BLaER1 treated with 17β-estradiol and CSF1 and Interleukin-3, amounts not matched to agents 10 nM and 100 nM (cell line): ENCODE measurements at regions not wholly inside any gene's neighbourhood (a gene's known extent, or its start where the extent isn't known, plus 50 kb on each side); places are given as distances from the start of the nearest gene placed in this dataset.

ENCODE experiments used
- H3K27ac ChIP-seq, 11 experiments: shearing (Covaris generic); formaldehyde crosslinking; 2 replicates each; pipeline ENCODE4 v1.8.1; 2022
- H3K27me3 ChIP-seq, 11 experiments: shearing (Covaris generic); formaldehyde crosslinking; 2 replicates each; pipeline ENCODE4 v1.8.1; 2022
- H3K36me3 ChIP-seq, 11 experiments: shearing (Covaris generic); formaldehyde crosslinking; 2 replicates each; pipeline ENCODE4 v1.8.1; 2022
- H3K4me1 ChIP-seq, 10 experiments: shearing (Covaris generic); formaldehyde crosslinking; 2 replicates each; pipeline ENCODE4 v1.8.1; 2022
- H3K4me2 ChIP-seq, 11 experiments: shearing (Covaris generic); formaldehyde crosslinking; 2 replicates each; pipeline ENCODE4 v1.8.1; 2022
- H3K4me3 ChIP-seq, 10 experiments: shearing (Covaris generic); formaldehyde crosslinking; 2 replicates each; pipeline ENCODE4 v1.8.1; 2022
- H3K9ac ChIP-seq, 11 experiments: shearing (Covaris generic); formaldehyde crosslinking; 2 replicates each; pipeline ENCODE4 v1.8.1; 2022
- H3K9me3 ChIP-seq, 11 experiments: shearing (Covaris generic); formaldehyde crosslinking; replicated peaks in 1 of 11; 2 replicates each; pipeline ENCODE4 v1.8.1; 2022
- H4K20me1 ChIP-seq, 11 experiments: shearing (Covaris generic); formaldehyde crosslinking; 2 replicates each; pipeline ENCODE4 v1.8.1; 2022
- Cebpa-rat ChIP-seq, 11 experiments: shearing (Covaris generic); IDR thresholded peaks; 2 replicates each; pipeline ENCODE4 v1.8.1; 2022

GRCh38 chr11:112831969-112832766, 129.1 kb upstream of the NCAM1 start:
- H4K20me1 ChIP-seq = no peaks in the 10 kb centered on the region
- H3K4me3 ChIP-seq = no peak overlapping the region
- H3K27ac ChIP-seq = no peak overlapping the region
- H3K36me3 ChIP-seq = no peaks in the 10 kb centered on the region
- TF ChIP-seq Cebpa-rat (IDR thresholded peaks at IDR 0.05) = no peak
- H3K4me1 ChIP-seq = peaks cover 0 to 9% (median 0%) of the 10 kb centered on the region in 10 experiments; a peak in 3 of 20 replicates
- H3K27me3 ChIP-seq = no peaks in the 10 kb centered on the region
- H3K4me2 ChIP-seq = no peak overlapping the region
- no peak overlapping the region for H3K9ac ChIP-seq
- H3K9me3 ChIP-seq = peaks cover 0 to 6% (median 0%) of the 10 kb centered on the region in 11 experiments; a peak in 1 of 22 replicates

- Histone ChIP-seq H4K20me1 (no peaks in the 10 kb centered on the region), H3K4me2 (no peak overlapping the region), H3K27me3 (no peaks in the 10 kb centered on the region), H3K4me3 (no peak overlapping the region), H3K4me1 (peaks cover 0 to 9% (median 0%) of the 10 kb centered on the region in 10 experiments; a peak in 3 of 20 replicates), H3K27ac (no peak overlapping the region), H3K9ac (no peak overlapping the region), H3K9me3 (no peaks in the 10 kb centered on the region; a peak in 1 of 22 replicates), H3K36me3 (no peaks in the 10 kb centered on the region)
- TF ChIP-seq Cebpa-rat (IDR thresholded peaks at IDR 0.05) = no peak
Observed at GRCh38 chr11:112834277-112834755, 126.9 kb upstream of the NCAM1 start.

- H3K4me2 ChIP-seq = peak overlapping the region in 2 of 11 experiments; percentile 6 to 14; a peak in 1 of 22 replicates
- no peak overlapping the region for H3K9ac ChIP-seq
- no peaks in the 10 kb centered on the region for H4K20me1 ChIP-seq
- no peak overlapping the region for H3K4me3 ChIP-seq
- TF ChIP-seq Cebpa-rat (IDR thresholded peaks at IDR 0.05) = no peak
- no peak overlapping the region for H3K27ac ChIP-seq
- no peaks in the 10 kb centered on the region for H3K27me3 ChIP-seq
- H3K36me3 ChIP-seq = no peaks in the 10 kb centered on the region
- peaks cover 0 to 9% (median 0%) of the 10 kb centered on the region in 10 experiments; a peak in 3 of 20 replicates for H3K4me1 ChIP-seq
- no peaks in the 10 kb centered on the region; a peak in 1 of 22 replicates for H3K9me3 ChIP-seq
Observed at GRCh38 chr11:112835591-112836255, 125.5 kb upstream of the NCAM1 start.

- TF ChIP-seq Cebpa-rat (IDR thresholded peaks at IDR 0.05) = no peak
- Histone ChIP-seq H3K9me3 (no peaks in the 10 kb centered on the region; a peak in 1 of 22 replicates), H3K4me3 (no peak overlapping the region), H3K36me3 (no peaks in the 10 kb centered on the region), H3K27me3 (no peaks in the 10 kb centered on the region), H3K9ac (no peak overlapping the region), H3K27ac (no peak overlapping the region), H3K4me2 (no peak overlapping the region), H3K4me1 (peaks cover 0 to 9% (median 0%) of the 10 kb centered on the region in 10 experiments; a peak in 3 of 20 replicates), H4K20me1 (no peaks in the 10 kb centered on the region)
Observed at GRCh38 chr11:112836256-112836602, 125.0 kb upstream of the NCAM1 start.

- no peak for TF ChIP-seq Cebpa-rat (IDR thresholded peaks at IDR 0.05)
- no peaks in the 10 kb centered on the region for H3K36me3 ChIP-seq
- H3K27me3 ChIP-seq = no peaks in the 10 kb centered on the region
- no peak overlapping the region for H3K4me2 ChIP-seq
- peaks cover 0 to 9% (median 0%) of the 10 kb centered on the region in 10 experiments; a peak in 3 of 20 replicates for H3K4me1 ChIP-seq
- no peaks in the 10 kb centered on the region for H4K20me1 ChIP-seq
- no peaks in the 10 kb centered on the region; a peak in 1 of 22 replicates for H3K9me3 ChIP-seq
- no peak overlapping the region for H3K27ac ChIP-seq
- H3K9ac ChIP-seq = no peak overlapping the region
- H3K4me3 ChIP-seq = no peak overlapping the region
Observed at GRCh38 chr11:112837162-112837826, 123.9 kb upstream of the NCAM1 start.

GRCh38 chr11:112839051-112839450, 122.2 kb upstream of the NCAM1 start:
- Histone ChIP-seq H3K27ac (no peak overlapping the region), H3K4me3 (no peak overlapping the region), H3K36me3 (no peaks in the 10 kb centered on the region), H3K9me3 (no peaks in the 10 kb centered on the region), H3K27me3 (no peaks in the 10 kb centered on the region), H4K20me1 (no peaks in the 10 kb centered on the region), H3K4me2 (no peak overlapping the region), H3K9ac (no peak overlapping the region), H3K4me1 (peaks cover 0 to 9% (median 0%) of the 10 kb centered on the region in 10 experiments; a peak in 3 of 20 replicates)
- TF ChIP-seq Cebpa-rat (IDR thresholded peaks at IDR 0.05) = no peak

GRCh38 chr11:112841729-112842128, 119.5 kb upstream of the NCAM1 start:
- Histone ChIP-seq H3K9me3 (no peaks in the 10 kb centered on the region), H4K20me1 (no peaks in the 10 kb centered on the region), H3K4me2 (no peak overlapping the region), H3K9ac (no peak overlapping the region), H3K36me3 (no peaks in the 10 kb centered on the region), H3K27ac (no peak overlapping the region), H3K27me3 (no peaks in the 10 kb centered on the region), H3K4me1 (no peaks in the 10 kb centered on the region), H3K4me3 (no peak overlapping the region)
- no peak for TF ChIP-seq Cebpa-rat (IDR thresholded peaks at IDR 0.05)

GRCh38 chr11:112842151-112842550, 119.1 kb upstream of the NCAM1 start:
- Histone ChIP-seq H3K27me3 (no peaks in the 10 kb centered on the region), H3K4me2 (no peak overlapping the region), H3K4me3 (no peak overlapping the region), H3K36me3 (no peaks in the 10 kb centered on the region), H3K9me3 (no peaks in the 10 kb centered on the region), H3K9ac (no peak overlapping the region), H3K27ac (no peak overlapping the region), H4K20me1 (no peaks in the 10 kb centered on the region), H3K4me1 (no peaks in the 10 kb centered on the region)
- no peak for TF ChIP-seq Cebpa-rat (IDR thresholded peaks at IDR 0.05)

GRCh38 chr11:112844517-112844916, 116.7 kb upstream of the NCAM1 start:
- no peak overlapping the region for H3K27ac ChIP-seq
- no peaks in the 10 kb centered on the region for H3K9me3 ChIP-seq
- H3K4me3 ChIP-seq = no peak overlapping the region
- H3K36me3 ChIP-seq = no peaks in the 10 kb centered on the region
- TF ChIP-seq Cebpa-rat (IDR thresholded peaks at IDR 0.05) = no peak
- H4K20me1 ChIP-seq = no peaks in the 10 kb centered on the region
- no peak overlapping the region for H3K4me2 ChIP-seq
- no peak overlapping the region for H3K9ac ChIP-seq
- no peaks in the 10 kb centered on the region for H3K27me3 ChIP-seq
- no peaks in the 10 kb centered on the region for H3K4me1 ChIP-seq
